Mesothelial cell of epicardium (in vitro differentiated cells): ENCODE measurements at regions not wholly inside any gene's neighbourhood (a gene's known extent, or its start where the extent isn't known, plus 50 kb on each side); places are given as distances from the start of the nearest gene placed in this dataset.

ENCODE experiments used
- DNase-seq, 2 experiments: peaks; one replicate each; pipeline ENCODE4 v3.0.0; 2021; ENCODE audit warnings: low spot score in 2 of 2; ENCODE audit not compliant: unreplicated experiment in 2 of 2
- H3K27ac Mint-ChIP-seq: 2 replicates; pipeline ENCODE4 v1.8.0; 2021; ENCODE audit warnings: mixed read lengths
- H3K27me3 Mint-ChIP-seq: 2 replicates; pipeline ENCODE4 v1.8.0; 2021; ENCODE audit warnings: low read depth, mixed read lengths
- H3K36me3 Mint-ChIP-seq: 2 replicates; pipeline ENCODE4 v1.8.0; 2021; ENCODE audit warnings: mixed read lengths
- H3K4me1 Mint-ChIP-seq: 2 replicates; pipeline ENCODE4 v1.8.0; 2021; ENCODE audit warnings: mixed read lengths
- H3K4me3 Mint-ChIP-seq: 2 replicates; pipeline ENCODE4 v1.8.0; 2021; ENCODE audit warnings: mild to moderate bottlenecking, moderate library complexity, mixed read lengths
- H3K9me3 Mint-ChIP-seq: 2 replicates; pipeline ENCODE4 v1.8.0; 2021; ENCODE audit warnings: mixed read lengths
- TF ChIP-seq, protein P1 (sequence below): fragments of 200-600 bp; sonication (generic); IDR thresholded peaks from one replicate; pipeline ENCODE4 v1.5.0; 2021; ENCODE audit warnings: antibody characterized with exemption; ENCODE audit not compliant: unreplicated experiment

DNA sequence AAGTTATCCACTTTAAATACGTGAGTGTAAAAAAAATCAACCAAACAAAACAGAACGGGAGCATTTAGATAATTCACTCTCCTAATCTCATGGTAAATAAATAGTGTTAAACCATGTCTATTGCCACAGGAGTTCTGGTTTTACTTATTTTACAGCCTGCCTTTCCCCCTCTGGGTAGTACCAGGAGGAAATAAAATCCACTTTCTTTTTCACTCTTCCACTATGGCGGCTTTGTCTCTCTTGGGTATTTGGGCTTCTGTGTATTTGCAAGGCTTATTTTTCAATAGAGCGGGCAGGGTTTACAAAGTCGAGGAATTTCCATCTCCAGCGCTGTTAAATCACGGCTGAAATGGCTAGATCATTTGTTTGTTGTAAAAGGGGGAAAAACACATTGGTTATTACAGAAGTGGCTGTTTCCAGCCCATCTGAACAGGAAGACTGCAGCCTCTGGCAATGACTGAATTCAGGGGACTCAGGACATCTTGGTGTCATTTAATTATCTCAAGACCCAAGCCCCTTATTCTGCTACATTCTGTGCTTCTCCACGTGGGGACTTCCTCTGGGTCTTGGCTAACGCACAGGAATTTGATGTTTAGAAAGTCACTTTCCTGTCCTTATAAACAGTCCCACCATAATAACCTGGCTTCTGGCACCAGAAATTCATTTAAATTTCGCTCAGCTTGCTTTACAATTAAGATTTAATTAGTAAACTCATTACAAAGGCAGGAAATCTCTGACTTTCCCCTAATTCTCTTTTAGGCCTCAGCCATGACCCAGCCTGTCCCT, 323.9 kb downstream of the GATA3 start:
- DNase-seq = no peak
- Mint-ChIP-seq H3K36me3 (no peaks in the 10 kb centered on the region), H3K4me3 (no peak overlapping the region), H3K4me1 (peaks cover 16% of the 10 kb centered on the region), H3K27me3 (no peaks in the 10 kb centered on the region), H3K9me3 (no peaks in the 10 kb centered on the region), H3K27ac (peak overlapping the region; percentile 18)
- TF ChIP-seq, protein P1, sequence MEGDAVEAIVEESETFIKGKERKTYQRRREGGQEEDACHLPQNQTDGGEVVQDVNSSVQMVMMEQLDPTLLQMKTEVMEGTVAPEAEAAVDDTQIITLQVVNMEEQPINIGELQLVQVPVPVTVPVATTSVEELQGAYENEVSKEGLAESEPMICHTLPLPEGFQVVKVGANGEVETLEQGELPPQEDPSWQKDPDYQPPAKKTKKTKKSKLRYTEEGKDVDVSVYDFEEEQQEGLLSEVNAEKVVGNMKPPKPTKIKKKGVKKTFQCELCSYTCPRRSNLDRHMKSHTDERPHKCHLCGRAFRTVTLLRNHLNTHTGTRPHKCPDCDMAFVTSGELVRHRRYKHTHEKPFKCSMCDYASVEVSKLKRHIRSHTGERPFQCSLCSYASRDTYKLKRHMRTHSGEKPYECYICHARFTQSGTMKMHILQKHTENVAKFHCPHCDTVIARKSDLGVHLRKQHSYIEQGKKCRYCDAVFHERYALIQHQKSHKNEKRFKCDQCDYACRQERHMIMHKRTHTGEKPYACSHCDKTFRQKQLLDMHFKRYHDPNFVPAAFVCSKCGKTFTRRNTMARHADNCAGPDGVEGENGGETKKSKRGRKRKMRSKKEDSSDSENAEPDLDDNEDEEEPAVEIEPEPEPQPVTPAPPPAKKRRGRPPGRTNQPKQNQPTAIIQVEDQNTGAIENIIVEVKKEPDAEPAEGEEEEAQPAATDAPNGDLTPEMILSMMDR = no peak

DNA sequence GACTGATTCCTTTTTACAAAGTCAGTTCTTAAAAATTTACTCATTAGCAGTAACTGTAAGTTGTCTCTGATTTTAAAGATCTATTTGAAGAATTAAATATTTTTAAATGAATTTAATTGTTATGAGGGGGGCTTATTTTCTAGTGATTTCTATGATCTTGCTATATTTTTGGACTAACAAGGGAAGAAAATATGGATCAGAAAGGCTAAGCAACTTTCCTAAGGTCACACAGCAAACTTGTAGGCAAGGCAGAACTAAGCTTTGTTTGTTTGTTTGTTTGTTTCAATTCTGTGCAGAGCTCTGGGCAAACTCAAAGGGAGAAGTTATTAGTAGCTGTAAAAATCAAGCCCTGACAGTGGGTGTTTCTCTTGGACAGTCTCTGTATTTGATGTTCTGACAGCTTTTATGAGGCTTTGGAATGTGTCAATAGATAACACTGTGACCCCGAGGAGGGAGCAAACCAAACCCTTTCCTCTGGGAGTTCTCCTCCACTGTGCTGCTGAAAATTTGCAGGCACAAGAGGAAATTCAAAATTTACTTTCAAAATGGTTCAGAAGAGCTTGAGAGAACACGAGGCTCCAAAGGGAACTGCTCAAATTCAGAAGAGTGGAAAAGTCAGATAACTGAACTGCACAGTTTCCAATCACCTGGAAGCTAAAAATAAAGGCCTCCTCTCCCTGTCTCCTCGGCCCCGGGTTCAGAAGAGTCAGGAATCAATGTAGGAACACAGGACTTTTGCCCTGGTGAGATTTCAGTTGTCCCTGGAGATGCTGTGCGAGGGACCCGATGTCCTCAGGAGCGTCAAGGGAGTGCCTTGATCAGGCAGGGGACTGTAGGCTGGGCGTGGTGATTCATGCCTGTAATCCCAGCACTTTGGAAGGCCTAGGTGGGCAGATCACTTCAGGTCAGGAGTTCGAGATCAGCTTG, 325.7 kb downstream of the GATA3 start:
- H3K27ac Mint-ChIP-seq = no peak overlapping the region
- no peaks in the 10 kb centered on the region for H3K27me3 Mint-ChIP-seq
- H3K9me3 Mint-ChIP-seq = peaks cover 4% of the 10 kb centered on the region
- H3K4me3 Mint-ChIP-seq = no peak overlapping the region
- no peaks in the 10 kb centered on the region for H3K36me3 Mint-ChIP-seq
- no peak for DNase-seq
- TF ChIP-seq, protein P1 = no peak
- peaks cover 16% of the 10 kb centered on the region for H3K4me1 Mint-ChIP-seq

DNA sequence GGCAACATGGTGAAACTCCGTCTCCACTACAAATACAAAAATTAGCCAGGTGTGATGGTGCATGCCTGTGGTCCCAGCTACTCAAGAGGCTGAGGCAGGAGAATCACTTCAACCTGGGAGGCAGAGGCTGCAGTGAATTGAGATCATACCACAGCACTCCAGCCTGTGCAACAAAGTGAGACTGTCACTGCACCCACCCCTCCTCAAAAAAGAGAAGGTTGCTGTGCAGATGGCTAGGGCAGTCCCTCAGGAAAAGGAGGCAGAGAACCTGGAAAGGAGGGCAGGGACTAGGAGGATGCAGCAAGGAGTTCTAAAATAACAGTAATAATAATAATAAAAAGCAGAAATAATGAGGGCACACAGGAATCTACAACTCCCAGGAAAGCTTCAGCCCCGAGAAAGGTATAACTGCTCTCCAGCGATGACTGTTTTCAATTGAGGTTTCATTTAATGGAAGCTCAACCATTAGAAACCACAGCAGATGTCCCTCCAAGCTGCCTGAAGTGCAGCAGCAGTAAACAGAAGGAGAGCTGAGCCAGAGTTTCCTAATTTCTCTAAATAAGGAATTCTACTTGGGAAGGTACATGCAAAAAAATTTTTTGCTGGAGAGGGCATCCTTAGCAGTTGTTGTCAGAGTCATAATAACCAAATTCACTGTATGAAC, 326.5 kb downstream of the GATA3 start:
- Mint-ChIP-seq H3K36me3 (no peaks in the 10 kb centered on the region), H3K4me1 (peaks cover 16% of the 10 kb centered on the region), H3K9me3 (peaks cover 6% of the 10 kb centered on the region), H3K27ac (no peak overlapping the region), H3K27me3 (no peaks in the 10 kb centered on the region), H3K4me3 (no peak overlapping the region)
- TF ChIP-seq, protein P1 = no peak
- DNase-seq = no peak

DNA sequence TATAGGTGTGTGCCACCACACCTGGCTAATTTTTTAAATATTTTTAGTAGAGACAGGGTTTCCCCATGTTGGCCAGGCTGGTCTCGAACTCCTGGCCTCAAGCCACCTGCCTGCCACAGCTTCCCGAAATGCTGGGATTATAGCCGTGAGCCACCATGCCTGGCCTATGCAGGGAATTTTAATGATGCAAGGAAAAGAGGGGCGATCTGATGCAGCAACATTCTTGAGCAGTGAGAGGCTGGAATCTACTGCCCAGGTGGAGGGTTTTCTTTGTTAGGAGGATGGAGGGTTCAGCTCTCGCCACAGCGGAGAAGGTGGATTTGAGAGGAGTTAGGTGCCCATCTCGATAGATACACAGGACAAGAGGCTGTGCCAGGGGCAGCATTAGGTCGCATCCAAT, 332.3 kb downstream of the GATA3 start:
- no peaks in the 10 kb centered on the region for H3K4me1 Mint-ChIP-seq
- no peaks in the 10 kb centered on the region for H3K27me3 Mint-ChIP-seq
- H3K4me3 Mint-ChIP-seq = no peak overlapping the region
- DNase-seq = no peak
- H3K27ac Mint-ChIP-seq = no peak overlapping the region
- peaks cover 10% of the 10 kb centered on the region for H3K9me3 Mint-ChIP-seq
- TF ChIP-seq, protein P1 = no peak
- no peaks in the 10 kb centered on the region for H3K36me3 Mint-ChIP-seq

DNA sequence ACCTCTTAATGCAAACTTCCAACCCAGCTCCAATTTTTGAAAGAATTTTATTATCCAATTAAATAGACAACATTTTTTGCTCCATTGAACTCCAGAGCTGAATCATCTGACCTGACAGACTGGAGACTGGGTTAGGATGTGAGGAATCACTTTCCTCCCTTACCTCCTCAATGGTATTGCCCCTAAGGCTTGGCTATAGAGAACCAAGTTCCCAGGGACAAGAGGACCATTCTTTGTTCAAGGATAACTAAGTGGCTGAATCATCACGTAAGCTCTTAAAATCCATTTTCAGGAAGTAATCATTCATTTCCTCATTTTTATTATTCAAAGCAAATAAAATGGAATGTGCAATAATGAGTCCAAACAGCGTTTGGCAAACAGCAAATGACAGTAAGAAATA, 335.1 kb downstream of the GATA3 start:
- TF ChIP-seq, protein P1 = no peak
- H3K4me3 Mint-ChIP-seq = no peak overlapping the region
- H3K9me3 Mint-ChIP-seq = peaks cover 5% of the 10 kb centered on the region
- no peak for DNase-seq
- H3K27ac Mint-ChIP-seq = no peak overlapping the region
- H3K27me3 Mint-ChIP-seq = no peaks in the 10 kb centered on the region
- H3K36me3 Mint-ChIP-seq = no peaks in the 10 kb centered on the region
- no peaks in the 10 kb centered on the region for H3K4me1 Mint-ChIP-seq
